ENCODE measurements at regions not wholly inside any gene's neighbourhood (a gene's known extent, or its start where the extent isn't known, plus 50 kb on each side); places are given as distances from the start of the nearest gene placed in this dataset.
"Not testable (repeated sequence)": the region's sequence is repeated elsewhere in the genome, so short reads cannot be mapped to it uniquely, and the experiment has no call there.

DNA sequence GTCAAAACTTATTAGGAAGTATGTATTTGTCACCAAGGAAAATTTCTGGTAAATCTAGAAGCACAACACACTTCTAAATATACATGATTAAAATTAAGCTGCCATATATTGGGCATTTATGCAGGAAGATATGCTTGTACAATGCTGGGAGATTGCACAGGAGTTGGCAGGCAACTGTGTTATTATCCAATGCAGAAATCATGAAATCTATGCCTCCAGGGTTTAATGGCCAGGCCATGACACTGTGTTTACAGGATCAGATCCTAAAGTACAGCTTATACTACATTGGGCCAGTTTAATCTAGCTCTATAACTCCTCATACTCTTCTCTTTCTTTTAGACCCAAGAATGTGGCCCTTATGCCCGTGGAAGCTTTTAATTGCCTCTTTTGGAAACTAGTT is 391.4 kb upstream of the DPH6 start:
- FAIRE-seq: no peak

DNA sequence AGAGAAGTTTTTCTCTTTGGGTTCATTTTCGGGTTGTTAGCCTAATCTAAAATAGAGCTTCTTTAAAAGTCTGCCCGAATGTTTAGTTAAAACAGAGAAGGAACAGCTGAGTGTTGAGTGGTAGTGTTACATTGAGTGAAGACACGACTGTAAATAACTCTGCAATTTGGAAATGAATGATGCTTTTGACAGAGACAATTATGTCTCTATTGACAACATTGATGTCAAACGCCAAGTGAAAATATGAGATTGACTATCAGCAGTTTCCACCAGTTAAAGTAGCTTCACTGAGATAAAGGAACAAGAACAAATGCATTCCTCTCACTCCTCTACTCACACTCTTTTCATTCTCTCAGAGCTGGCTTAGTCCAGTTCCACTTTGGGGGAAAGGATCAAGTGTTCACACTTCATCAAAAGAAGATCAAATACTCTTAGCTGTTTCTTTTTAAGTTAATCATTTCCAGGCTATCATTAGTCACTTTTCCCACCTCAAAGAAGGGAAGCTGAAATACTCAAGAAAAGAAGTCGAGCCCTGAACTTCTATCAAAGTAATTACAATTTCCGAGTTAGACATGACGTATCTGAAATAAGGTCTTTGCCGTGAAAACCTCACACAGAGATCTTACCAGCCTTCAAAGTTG is 399.1 kb upstream of the DPH6 start:
- no peak for FAIRE-seq

DNA sequence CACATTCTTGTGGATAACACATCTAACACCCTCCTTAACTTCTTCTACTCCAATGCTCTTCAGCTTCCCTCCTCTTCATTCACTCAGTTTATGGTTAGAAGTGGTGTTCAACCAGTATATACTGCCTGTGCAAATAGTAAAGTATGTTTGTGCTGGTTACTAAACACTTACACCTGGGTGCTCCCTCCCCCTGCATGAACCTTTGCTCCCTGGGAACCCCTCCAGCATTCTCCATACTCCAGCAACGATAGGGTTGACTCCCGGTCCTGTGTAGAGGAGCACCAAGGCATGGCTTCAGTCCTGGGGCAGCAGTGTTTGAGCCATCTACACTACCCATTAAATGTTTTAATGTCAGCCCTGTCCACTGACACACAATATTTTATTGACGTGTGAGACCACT is 407.5 kb upstream of the DPH6 start:
- no peak for FAIRE-seq

DNA sequence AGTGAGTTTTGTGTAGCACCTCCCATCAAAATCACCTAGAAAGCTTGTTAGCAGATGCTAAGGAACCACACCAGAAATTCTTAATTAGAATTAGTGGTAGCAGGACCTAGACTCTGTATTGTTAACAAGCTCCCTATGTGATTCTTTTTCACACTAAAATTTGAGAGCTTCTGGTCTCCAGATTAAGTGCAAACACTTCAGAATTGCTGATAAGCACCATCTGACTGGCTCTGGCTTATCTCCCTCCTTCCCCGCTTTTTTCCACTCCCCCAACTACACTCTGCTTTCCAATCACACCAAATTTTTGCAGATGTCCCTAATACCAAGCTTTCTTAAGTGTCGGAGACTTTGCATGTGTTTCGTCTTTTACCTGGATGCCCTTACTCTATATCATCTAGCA is 410.1 kb upstream of the DPH6 start:
- FAIRE-seq: no peak

DNA sequence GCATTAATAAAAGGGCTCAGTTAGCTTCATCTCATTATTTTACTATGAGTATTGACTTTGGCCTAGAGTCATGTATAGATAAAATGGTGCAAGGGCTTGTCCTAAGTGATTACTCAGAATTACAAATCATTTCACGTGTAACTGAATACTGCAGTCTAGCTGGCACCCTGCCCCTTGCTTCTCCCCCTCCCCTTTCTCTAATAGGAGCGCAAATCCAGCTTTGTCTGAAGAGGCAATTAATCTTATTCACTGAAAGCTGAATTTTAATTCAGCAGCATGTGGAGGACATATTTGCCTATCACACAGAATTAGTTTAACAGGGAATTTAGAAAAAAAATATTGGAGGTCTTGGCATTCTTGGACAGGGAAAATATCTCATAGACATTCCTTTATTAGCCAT is 412.1 kb upstream of the DPH6 start:
- no peak for FAIRE-seq

DNA sequence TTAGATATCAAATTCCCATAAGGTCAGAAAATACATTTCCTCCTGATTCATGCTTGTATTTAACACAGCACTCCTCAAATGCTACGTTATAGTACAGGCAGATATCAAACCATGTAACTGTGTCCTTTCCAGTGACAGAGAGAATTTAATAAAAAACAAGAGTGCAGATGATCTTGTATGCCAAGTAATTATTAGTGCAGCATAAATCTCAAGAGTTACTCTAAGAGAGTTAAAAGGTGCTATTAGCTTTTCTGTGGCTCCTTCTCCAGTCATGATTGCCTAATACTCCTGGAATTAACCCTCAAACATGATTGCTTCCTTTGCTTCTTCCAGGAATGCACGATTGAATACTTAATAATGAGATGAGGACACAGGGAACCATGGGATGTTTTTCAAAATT is 413.0 kb upstream of the DPH6 start:
- FAIRE-seq: no peak

DNA sequence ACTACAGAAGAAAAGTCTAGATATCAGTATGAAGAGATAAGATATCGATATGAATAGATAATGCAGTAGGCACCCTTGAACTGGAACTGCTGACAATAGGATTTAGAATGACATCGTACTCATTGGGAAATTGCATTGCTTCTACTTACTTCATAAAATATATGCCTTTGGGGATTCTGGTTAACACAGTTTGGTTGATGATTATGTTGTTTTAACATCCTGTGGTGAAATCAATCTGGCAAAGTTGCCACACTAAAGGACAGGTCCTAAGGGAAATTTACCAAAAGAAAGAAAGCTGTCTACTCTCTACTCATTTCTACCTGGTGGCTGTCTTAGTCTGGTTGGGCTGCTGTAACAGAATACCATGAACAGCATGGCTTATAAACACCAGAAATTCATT is 417.4 kb upstream of the DPH6 start:
- no peak for FAIRE-seq

DNA sequence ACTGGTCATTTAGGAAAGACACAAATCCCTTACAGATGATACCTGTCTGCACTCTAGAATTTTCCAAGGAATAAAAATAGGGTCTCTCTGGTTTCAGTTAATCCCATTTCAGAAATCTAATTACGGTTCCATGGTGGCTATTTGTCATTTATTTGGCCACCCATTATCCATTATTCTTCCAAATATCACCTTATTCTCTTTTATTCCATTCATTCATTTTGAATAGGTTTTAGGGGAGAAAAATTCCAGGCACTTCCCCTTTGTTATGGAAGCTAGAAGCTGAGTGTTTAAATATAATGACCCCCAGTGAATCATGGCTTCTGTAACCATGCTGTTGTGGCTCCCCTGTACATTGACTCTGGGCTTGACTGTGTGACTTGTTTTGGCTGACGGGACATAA is 420.8 kb upstream of the DPH6 start:
- no peak for FAIRE-seq

DNA sequence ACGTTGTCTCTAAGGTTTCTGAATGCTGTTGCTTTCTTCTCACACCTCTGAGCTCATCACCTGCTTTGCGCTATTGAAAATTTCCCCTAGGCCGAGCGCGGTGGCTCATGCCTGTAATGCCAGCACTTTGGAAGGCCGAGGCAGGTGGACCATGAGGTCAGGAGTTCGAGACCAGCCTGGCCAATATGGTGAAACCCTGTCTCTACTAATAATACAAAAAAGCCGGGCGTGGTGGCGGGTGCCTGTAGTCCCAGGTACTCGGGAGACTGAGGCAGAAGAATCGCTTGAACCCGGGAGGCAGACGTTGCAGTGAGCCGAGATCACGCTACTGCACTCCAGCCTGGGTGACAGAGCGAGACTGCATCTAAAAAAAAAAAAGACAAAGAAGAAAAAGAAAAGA is 422.0 kb upstream of the DPH6 start:
- FAIRE-seq: not testable (repeated sequence)

DNA sequence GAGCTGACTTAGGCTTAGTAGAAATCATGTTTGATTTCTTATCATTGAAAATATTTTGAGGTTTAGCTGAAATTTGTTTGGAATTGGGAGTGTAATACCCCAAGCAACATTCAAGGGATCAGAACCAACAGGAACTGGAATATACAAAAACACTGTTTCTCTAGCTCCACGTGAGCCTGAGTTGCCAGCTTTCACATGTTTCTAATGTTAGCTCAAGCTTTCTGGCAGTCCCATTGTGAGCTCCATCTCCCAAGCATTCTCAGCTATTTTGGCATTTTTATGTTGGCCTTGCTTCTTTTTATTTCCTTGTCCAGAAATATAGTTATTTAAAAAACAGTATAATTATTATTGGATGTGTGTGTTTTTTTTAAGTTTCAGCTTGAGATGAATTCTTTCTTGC is 427.1 kb upstream of the DPH6 start:
- no peak for FAIRE-seq

DNA sequence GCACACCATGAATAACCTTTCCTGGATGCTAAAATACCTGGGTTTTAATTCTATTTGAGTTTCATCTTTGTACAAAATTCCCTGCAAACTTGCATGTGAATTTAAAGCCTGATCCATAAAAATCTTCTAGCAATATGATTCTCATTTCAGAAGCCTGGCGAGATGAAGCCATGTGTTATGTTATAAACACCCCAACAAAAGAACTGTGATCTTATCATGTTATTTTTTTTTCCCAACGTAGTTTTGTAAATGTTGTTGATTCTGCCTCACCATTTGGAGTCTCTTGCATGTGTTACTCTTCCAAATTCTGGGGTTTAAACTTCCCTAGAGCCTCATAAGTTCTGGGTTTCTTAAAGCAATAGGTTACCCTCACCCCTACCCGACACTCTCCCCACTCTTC is 428.1 kb upstream of the DPH6 start:
- FAIRE-seq: no peak

DNA sequence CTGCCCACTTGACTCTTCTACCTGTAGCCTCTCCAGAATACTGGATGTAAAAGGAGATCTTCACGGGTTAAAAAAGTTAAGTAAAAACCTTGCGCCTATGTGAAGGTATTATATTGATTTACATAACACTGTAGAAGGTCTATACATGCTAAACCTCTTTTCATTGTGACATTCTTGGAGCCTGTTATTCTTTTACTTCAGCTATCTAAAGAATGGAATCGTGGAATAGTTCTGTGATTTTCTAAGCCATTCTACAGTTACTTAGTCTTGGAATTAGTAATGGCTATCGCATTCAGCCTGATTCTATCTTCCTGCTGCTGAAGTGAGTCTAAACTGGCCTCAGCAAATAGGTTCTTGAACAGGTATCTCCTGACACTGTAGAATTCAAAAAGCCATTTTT is 430.0 kb upstream of the DPH6 start:
- FAIRE-seq: no peak

DNA sequence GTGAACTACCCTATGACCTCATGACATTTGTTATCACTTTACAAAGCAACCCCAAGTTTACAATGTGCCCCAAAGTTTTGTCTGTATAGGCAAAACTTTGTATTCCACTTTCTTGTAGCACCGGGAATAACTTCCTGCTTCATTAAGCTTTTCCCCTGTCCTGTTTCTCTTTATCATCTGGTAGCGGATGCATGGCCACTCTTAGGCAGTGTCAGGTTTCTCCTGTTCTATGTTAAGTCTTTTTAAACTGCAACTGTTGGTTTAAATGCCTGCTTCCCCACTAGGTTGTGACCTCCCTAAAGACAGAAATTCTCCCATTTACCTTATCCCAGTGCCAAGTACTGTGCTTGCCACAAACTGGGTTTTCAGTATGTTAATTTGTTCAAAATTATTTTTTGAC is 433.6 kb upstream of the DPH6 start:
- FAIRE-seq: no peak

DNA sequence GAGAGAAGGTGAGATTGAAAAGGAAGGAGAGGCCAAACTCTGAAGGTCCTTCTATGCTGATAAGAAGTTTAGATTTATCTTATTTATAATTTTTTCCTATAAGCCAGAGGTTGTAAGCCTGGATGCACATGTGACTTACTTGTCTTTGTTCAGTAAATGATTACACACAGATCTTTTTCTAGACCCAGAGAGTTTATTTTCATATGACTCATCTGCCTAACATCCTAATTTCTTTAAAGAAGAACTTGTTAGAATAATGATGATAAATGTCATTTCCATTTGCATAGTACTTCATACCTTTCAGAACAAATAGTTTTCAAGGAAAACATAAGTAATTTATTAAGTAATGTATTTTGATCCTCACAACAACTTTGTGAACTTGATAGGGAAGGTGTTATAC is 434.8 kb upstream of the DPH6 start:
- no peak for FAIRE-seq

DNA sequence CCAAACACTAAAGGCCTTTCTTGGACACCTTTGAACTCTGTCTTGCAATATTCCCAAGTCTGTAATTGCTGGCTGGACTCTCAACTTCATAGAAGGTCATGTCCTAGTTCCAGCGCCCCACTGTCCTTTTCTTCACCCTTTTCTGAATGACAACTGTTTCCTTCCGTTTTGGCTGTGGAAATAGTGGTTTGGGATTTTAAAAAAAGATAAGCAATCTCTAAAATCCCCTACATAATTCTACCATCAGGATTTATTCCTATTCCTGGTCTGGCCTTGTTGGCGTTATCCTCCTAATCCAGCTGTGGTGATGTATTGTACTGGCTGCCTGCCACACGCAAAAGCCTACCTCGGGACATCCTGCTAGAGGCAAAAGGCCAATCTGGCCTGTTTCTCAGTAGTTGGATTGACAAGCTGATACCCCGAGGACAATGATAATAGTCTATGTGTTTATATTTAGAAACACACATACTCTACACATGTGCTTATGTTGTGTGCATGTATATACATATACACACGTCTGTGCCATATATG is 440.3 kb upstream of the DPH6 start:
- no peak for FAIRE-seq

DNA sequence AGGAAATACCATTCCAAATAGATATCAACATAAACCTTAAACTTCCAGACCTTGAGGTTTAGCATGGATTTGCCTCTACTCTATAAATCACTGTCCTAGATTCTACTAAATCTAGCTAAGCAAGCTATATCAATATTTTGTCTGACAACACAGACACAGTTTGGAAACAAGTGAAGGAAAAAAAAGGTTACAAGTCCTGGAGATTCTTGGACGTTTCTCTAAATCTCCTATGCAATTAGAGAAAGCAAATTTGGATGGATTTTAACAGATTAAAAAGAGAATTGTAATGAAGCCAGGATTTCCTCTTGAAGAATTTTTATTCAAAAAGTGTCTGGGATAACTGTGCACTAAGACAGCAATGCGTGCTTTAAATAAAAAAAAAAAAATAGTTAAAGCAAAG is 441.1 kb upstream of the DPH6 start:
- FAIRE-seq: no peak

DNA sequence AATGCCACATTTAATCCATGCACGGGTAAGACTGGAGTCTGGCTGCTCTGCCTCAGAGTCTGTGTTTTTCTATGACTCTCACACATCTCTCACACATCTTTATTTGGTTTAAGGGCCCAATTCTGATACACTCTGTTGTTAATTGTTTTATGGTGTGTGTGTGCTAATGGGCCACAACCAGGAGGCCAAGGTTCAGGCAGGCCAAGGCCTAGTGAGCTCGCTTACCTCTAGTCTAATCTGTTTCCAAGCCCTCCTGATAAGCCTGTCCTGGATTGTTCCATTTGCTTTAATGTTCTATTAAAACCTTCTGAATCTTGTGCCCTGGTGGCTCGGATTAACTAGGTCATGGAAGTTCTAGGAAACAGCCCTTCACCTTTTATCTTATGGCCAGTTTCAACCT is 445.4 kb upstream of the DPH6 start:
- no peak for FAIRE-seq

DNA sequence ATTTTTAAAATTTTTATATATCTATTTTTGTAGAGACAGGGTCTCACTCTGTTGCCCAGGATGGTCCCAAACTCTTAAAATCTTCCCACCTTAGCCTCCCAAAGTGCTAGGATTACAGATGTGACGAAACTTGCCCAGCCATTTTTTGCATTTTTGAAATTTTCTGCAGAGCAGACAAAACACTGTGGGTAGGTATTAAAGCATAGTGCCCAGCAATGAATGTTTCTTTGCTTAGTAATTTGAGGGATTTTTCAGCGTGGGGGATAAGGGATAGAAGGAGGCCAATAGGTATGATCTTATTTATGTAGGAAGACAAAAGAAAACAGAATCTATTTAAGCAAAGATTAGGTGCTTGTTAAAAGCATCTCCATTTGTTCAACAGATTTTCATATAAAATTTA is 446.8 kb upstream of the DPH6 start:
- FAIRE-seq: no peak

DNA sequence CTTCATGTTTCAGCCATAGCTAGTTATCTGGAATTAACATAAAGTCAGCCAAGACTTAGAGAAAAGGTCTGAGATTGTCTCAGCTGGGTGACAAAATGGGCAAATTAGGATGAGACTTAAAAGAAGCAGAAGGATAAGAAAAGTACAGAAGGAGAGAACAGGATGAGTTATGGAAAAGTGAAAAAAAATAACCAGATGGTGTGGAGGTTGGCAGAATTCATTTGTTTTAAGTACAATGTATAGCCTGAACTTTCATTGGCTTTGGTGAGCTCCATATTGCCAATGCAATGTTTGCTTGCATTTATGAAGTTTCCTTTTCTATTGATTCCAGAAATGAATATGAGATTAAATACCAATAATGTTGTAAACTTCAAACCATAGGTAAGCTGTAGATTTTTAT is 447.2 kb upstream of the DPH6 start:
- no peak for FAIRE-seq

DNA sequence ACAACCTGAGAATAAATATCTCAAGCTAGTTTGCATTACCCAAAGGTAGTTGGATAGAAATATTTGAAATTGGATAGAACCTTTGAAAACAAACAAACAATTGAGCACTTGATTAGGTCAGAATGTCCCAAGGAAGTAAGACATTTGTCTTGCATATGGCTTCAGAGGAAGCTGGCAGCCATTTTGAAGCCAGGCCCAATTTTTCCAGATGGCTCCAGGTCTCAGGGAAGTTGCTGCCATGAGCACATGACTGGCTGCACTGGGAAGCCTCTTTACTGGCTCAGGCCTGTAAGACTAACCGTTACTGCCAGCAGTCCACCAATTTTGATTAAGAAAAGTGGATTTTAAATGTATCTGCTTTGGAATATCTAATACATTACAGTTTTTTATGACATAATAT is 448.9 kb upstream of the DPH6 start:
- FAIRE-seq: no peak

DNA sequence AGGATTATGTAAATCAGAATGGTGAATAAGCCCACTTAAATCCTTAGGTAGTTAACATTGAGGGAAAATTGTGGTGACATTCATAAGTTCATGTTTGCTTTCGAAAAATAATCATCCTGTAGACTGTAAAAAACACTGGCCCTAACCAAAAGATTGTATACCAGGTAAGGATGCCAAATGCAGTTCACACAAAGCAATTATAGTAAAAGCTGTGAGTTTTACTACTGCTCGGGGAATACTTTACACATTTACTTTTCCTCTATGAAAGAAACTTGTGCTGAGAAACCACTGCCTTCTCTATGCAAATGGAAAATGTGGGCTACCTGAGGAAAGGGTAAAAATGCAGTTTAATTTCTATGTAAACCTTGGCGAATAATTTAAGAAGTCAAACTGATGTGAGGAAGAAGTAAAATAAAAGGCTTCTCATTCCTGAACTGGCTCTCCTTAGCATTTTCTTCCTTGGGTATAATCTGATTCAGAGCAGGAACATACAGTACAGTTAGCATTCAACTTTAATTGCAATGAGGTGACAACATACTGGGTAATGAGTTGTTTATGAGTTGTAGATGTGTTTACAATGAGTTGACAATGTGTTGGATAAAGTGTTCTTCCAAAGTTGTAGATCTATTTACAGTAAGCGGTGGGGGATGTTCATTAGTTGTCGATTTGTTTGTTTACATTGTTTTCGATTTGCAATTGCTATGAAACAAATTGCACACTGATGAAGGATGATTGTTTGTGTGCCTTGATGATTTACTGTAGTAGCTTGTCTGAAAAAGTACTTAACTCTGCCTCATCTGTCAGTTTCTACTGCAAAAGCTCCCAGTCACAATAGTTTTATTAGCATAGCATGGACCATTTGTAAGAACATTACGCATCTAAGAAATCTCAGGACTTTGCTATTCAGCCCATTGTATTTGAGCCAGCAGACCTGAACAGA is 453.0 kb upstream of the DPH6 start:
- no peak for FAIRE-seq

DNA sequence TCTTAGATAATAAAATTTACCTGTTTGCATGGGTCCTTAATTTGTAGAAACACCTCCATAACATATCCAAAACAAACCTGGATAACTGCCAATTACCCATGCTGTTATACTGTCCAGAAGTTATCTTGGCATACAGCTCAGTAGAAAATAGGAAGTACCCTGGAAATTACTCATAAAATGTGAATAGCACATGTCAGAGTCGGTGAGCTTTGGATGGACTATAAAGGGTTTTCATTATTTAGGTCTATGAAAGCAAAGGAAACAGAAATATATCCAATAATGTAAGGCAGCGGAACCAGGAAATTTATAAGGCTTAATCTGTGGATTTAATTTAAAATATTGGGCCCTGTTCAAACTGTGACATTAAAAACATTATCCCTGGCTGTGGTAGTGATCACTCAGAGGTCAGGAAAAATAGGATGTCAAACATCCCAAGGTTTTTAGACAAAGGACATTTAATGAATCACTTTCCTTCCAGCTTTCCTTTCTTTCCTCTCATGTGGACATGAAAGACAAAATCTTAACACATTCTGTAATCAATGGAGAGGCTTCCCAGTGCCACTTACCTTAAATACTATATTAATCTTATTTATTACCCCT is 459.0 kb upstream of the DPH6 start:
- no peak for FAIRE-seq

DNA sequence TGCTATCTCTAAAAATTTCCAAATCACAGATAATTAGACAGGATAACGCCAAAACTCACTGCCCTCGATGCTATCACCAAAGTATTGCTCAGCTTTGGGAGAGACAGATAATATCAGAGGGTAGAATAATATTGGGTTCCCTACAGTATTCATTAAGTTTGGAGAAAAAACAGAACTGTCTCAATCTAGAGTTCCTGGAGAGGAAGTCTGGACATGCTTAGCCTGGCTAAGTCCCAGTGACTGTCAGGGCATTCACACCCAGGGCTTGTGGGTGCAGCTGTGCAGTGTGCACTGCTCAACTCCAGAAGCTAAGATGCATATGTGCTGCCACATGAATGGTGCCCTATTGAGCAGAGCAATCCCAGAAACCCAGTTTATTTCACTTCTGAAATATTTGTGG is 459.6 kb upstream of the DPH6 start:
- no peak for FAIRE-seq

DNA sequence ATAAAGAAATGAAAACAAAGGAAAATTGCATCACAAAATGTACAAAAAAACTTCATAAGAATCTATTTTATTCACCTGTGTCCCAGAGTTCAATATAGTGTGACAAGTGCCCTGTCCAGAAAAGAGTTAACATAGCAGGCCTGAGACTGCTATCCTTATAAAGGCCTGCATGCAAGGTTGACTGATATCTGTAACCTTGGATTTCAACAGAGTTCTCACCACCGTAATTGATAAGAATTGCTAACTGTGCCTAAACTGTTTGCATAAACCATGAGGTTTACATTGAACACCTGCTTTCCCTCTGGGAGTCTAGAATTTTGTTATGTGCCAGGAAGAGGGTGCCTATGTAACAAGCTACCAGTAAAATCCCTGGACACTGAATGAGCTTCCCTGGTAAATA is 461.7 kb upstream of the DPH6 start:
- no peak for FAIRE-seq

All from endometrium (tissue), 2 donors.